Testis (tissue), 2 donors: ENCODE measurements at regions not wholly inside any gene's neighbourhood (a gene's known extent, or its start where the extent isn't known, plus 50 kb on each side); places are given as distances from the start of the nearest gene placed in this dataset.
"Not testable (repeated sequence)": the region's sequence is repeated elsewhere in the genome, so short reads cannot be mapped to it uniquely, and the experiment has no call there.

Experiments used
- DNase-seq: peaks from one replicate; pipeline ENCODE4 v3.0.0-alpha.2; 2019
- H3K27ac ChIP-seq, 2 donors: fragments of 200-600 bp; sonication (generic); one replicate each; pipeline ENCODE4 v1.5.1; 2019
- H3K27me3 ChIP-seq: fragments of 200-600 bp; sonication (generic); one replicate; pipeline ENCODE4 v1.5.1; 2019
- H3K36me3 ChIP-seq: fragments of 200-600 bp; sonication (generic); one replicate; pipeline ENCODE4 v1.5.1; 2017; ENCODE audit warnings: low read depth; ENCODE audit errors: missing control alignments
- H3K4me1 ChIP-seq: fragments of 200-600 bp; sonication (generic); one replicate; pipeline ENCODE4 v1.5.1; 2019
- H3K4me3 ChIP-seq, 2 donors: fragments of 200-600 bp; sonication (generic); one replicate each; pipeline ENCODE4 v1.5.1; 2017 to 2019
- H3K9me3 ChIP-seq: fragments of 200-600 bp; sonication (generic); one replicate; pipeline ENCODE4 v1.5.1; 2017
- CTCF ChIP-seq, 3 experiments: fragments of 450-650 bp in 2 of 3; fragments of 200-600 bp in 1 of 3; sonication (generic) in 1 of 3; IDR thresholded peaks; one replicate each; pipeline ENCODE4 v1.5.1; 2016 to 2019; ENCODE audit warnings: antibody characterized with exemption in 3 of 3, mild to moderate bottlenecking in 2 of 3, moderate library complexity in 1 of 3
- POLR2A ChIP-seq: fragments of 450-650 bp; IDR thresholded peaks from one replicate; pipeline ENCODE4 v1.6.1; 2017; ENCODE audit warnings: antibody characterized with exemption, mild to moderate bottlenecking, moderate library complexity
- WGBS, 2 donors: methylation state at CpG; one replicate each; pipeline ENCODE4 v1.1.5; 2018; 5-methylcytosine and 5-hydroxymethylcytosine counted together
- intact Hi-C: fragments of 100-400 bp; cut with DNase I; formaldehyde crosslinking; loops from one replicate; pipeline ENCODE4 v1.15.1; 2023; ENCODE audit warnings: low total_unique reads

GRCh38 chr4:133316909-133317308 lies 167.8 kb downstream of the PCDH10 start:
- no peaks in the 10 kb centered on the region for H3K36me3 ChIP-seq
- WGBS, 2 donors: 67 to 71% methylated on average over 5 of the region's 5 CpGs
- no peaks in the 10 kb centered on the region for H3K27me3 ChIP-seq
- no peak overlapping the region for H3K27ac ChIP-seq
- TF ChIP-seq POLR2A (no peak), CTCF (IDR thresholded peaks at IDR 0.05) (no peak)
- H3K9me3 ChIP-seq: no peaks in the 10 kb centered on the region
- DNase-seq: no peak
- no peak overlapping the region for H3K4me3 ChIP-seq
- intact Hi-C loops: no loop called here
- H3K4me1 ChIP-seq: no peaks in the 10 kb centered on the region

- Histone ChIP-seq H3K4me1 (no peaks in the 10 kb centered on the region), H3K27ac (no peak overlapping the region), H3K36me3 (no peaks in the 10 kb centered on the region), H3K9me3 (no peaks in the 10 kb centered on the region), H3K4me3 (no peak overlapping the region), H3K27me3 (no peaks in the 10 kb centered on the region)
- no peak for DNase-seq
- WGBS, 2 donors: 68 to 80% methylated on average over 1 of the region's 1 CpG
- TF ChIP-seq POLR2A (no peak), CTCF (IDR thresholded peaks at IDR 0.05) (no peak)
- intact Hi-C loops: no loop called here
Observed at GRCh38 chr4:133314991-133315390, 165.9 kb downstream of the PCDH10 start.

GRCh38 chr4:133287396-133287795 lies 138.3 kb downstream of the PCDH10 start:
- intact Hi-C loops: no loop called here
- WGBS, 2 donors: 63 to 77% methylated on average over 3 of the region's 3 CpGs
- Histone ChIP-seq H3K27me3 (no peaks in the 10 kb centered on the region), H3K4me1 (no peaks in the 10 kb centered on the region), H3K9me3 (no peaks in the 10 kb centered on the region), H3K4me3 (no peak overlapping the region), H3K36me3 (no peaks in the 10 kb centered on the region), H3K27ac (no peak overlapping the region)
- DNase-seq: no peak
- no peak for TF ChIP-seq CTCF (IDR thresholded peaks at IDR 0.05)
- TF ChIP-seq POLR2A: no peak

- H3K4me1 ChIP-seq: no peaks in the 10 kb centered on the region
- H3K27me3 ChIP-seq: no peaks in the 10 kb centered on the region
- 36 to 37% methylated on average over 1 of the region's 1 CpG for WGBS, 2 donors
- DNase-seq: no peak
- intact Hi-C loops: no loop called here
- no peaks in the 10 kb centered on the region for H3K36me3 ChIP-seq
- no peak for TF ChIP-seq CTCF (IDR thresholded peaks at IDR 0.05)
- no peak for TF ChIP-seq POLR2A
- no peak overlapping the region for H3K4me3 ChIP-seq
- H3K27ac ChIP-seq: no peak overlapping the region
- H3K9me3 ChIP-seq: no peaks in the 10 kb centered on the region
Observed at GRCh38 chr4:133278591-133278990, 129.5 kb downstream of the PCDH10 start.

- H3K4me3 ChIP-seq, H3K27ac ChIP-seq, DNase-seq, H3K4me1 ChIP-seq, intact Hi-C loops, H3K27me3 ChIP-seq, H3K36me3 ChIP-seq, H3K9me3 ChIP-seq: not testable (repeated sequence)
- whole genome bisulfite sequencing, 2 donors: 84% methylated on average over 4 of the region's 4 CpGs
Observed at GRCh38 chr4:133277940-133278339, 128.8 kb downstream of the PCDH10 start.
